Iris pigment epithelial cell (primary cell): ENCODE measurements at regions not wholly inside any gene's neighbourhood (a gene's known extent, or its start where the extent isn't known, plus 50 kb on each side); places are given as distances from the start of the nearest gene placed in this dataset.

Experiments used
- DNase-seq: peaks from one replicate; pipeline ENCODE4 v3.0.0-alpha.2; 2011; ENCODE audit warnings: low read depth

- DNase-seq, result no peak
Observed at GRCh38 chr6:44049989-44050871, 77.0 kb downstream of the MRPL14 start.

- DNase-seq, result no peak
Observed at GRCh38 chr6:44049163-44049988, 77.9 kb downstream of the MRPL14 start.

GRCh38 chr6:44048277-44048676, 79.0 kb downstream of the MRPL14 start:
- no peak for DNase-seq

GRCh38 chr6:44047801-44048200, 79.5 kb downstream of the MRPL14 start:
- DNase-seq, result no peak

- no peak for DNase-seq
Observed at GRCh38 chr6:44047179-44047546, 80.1 kb downstream of the MRPL14 start.

GRCh38 chr6:44046516-44047178, 80.6 kb downstream of the MRPL14 start:
- DNase-seq, result no peak

- DNase-seq, result no peak
Observed at GRCh38 chr6:44045672-44046015, 81.6 kb downstream of the MRPL14 start.

- no peak for DNase-seq
Observed at GRCh38 chr6:44044940-44045671, 82.1 kb downstream of the MRPL14 start.

GRCh38 chr6:44044154-44044539, 83.1 kb downstream of the MRPL14 start:
- DNase-seq, result no peak

- no peak for DNase-seq
Observed at GRCh38 chr6:44043479-44044153, 83.6 kb downstream of the MRPL14 start.

- no peak for DNase-seq
Observed at GRCh38 chr6:44042989-44043478, 84.2 kb downstream of the MRPL14 start.

- no peak for DNase-seq
Observed at GRCh38 chr6:44042261-44042988, 84.8 kb downstream of the MRPL14 start.

GRCh38 chr6:44041461-44042260, 85.6 kb downstream of the MRPL14 start:
- DNase-seq, result peak; percentile 98

- DNase-seq, result no peak
Observed at GRCh38 chr6:44040786-44041185, 86.5 kb downstream of the MRPL14 start.

GRCh38 chr6:44039839-44040350, 87.4 kb downstream of the MRPL14 start:
- DNase-seq, result no peak

GRCh38 chr6:44039191-44039719, 88.0 kb downstream of the MRPL14 start:
- no peak for DNase-seq

- no peak for DNase-seq
Observed at GRCh38 chr6:44038543-44039065, 88.6 kb downstream of the MRPL14 start.

- DNase-seq, result no peak
Observed at GRCh38 chr6:44037847-44038542, 89.3 kb downstream of the MRPL14 start.
